B cell (primary cell): ENCODE measurements at regions not wholly inside any gene's neighbourhood (a gene's known extent, or its start where the extent isn't known, plus 50 kb on each side); places are given as distances from the start of the nearest gene placed in this dataset.
A peak's percentile ranks its signal among the peaks of the same experiment; 100 is the strongest.

Experiments used
- ATAC-seq: fragments of 200-7000 bp; cut with Tn5 transposase; one replicate; pipeline ENCODE4 v1.10.0; 2021; ENCODE audit warnings: low read depth, mild to moderate bottlenecking, moderate number of reproducible peaks, moderate library complexity
- CTCF ChIA-PET: fragments of 350-600 bp; sonication (Branson Sonifier 250); formaldehyde crosslinking; loops from one replicate; lab custom pipeline; 2021; ENCODE audit warnings: antibody characterized with exemption, inconsistent platforms; lab: Charles Lee
- POLR2A ChIA-PET: fragments of 350-600 bp; sonication (Branson Sonifier 250); formaldehyde crosslinking; loops from one replicate; lab custom pipeline; 2021; ENCODE audit warnings: antibody characterized with exemption; lab: Charles Lee
- DNase-seq: peaks from one replicate; pipeline ENCODE4 v3.0.0; 2013
- H2AFZ ChIP-seq: 2 replicates; pipeline ENCODE4 v1.6.1; 2012; ENCODE audit warnings: mild to moderate bottlenecking, low read depth, low read length; ENCODE audit not compliant: insufficient read depth, poor library complexity, severe bottlenecking
- H3K27ac ChIP-seq, 2 donors: 1 replicate in 1 of 2; 2 replicates in 1 of 2; pipeline ENCODE4 v1.5.1; 2012 to 2013; ENCODE audit warnings: low read length in 2 of 2, mild to moderate bottlenecking in 2 of 2, moderate library complexity in 1 of 2
- H3K27me3 ChIP-seq, 4 experiments: fragments of 200-600 bp in 1 of 4; sonication (generic) in 1 of 4; replicated peaks in 1 of 4; 1 replicate in 2 of 4; 2 replicates in 2 of 4; pipeline versions ENCODE4 v1.6.1 to v1.7.0; 2013 to 2016; ENCODE audit warnings: low read length in 3 of 4, mild to moderate bottlenecking in 2 of 4, mixed read lengths in 1 of 4, moderate library complexity in 1 of 4; ENCODE audit not compliant: insufficient read depth in 4 of 4, control insufficient read depth in 3 of 4; ENCODE audit errors: control extremely low read depth in 1 of 4
- H3K36me3 ChIP-seq, 2 experiments: replicated peaks in 1 of 2; 1 replicate in 1 of 2; 2 replicates in 1 of 2; pipeline versions ENCODE4 v1.6.1 to v1.7.1; 2013; ENCODE audit warnings: low read length in 1 of 2; ENCODE audit not compliant: insufficient read depth in 2 of 2, control insufficient read depth in 1 of 2; ENCODE audit errors: control extremely low read depth in 1 of 2, extremely low read depth in 1 of 2
- H3K4me1 ChIP-seq, 2 donors: fragments of 200-600 bp in 1 of 2; sonication (generic) in 1 of 2; 1 replicate in 1 of 2; 2 replicates in 1 of 2; pipeline versions ENCODE4 v1.5.1 to v1.6.1; 2013 to 2017; ENCODE audit warnings: low read length in 2 of 2; ENCODE audit not compliant: control insufficient read depth in 2 of 2, insufficient read depth in 2 of 2
- H3K4me2 ChIP-seq: replicated peaks from 2 replicates; pipeline ENCODE3; 2012; ENCODE audit warnings: mild to moderate bottlenecking, low read depth, low read length; ENCODE audit not compliant: poor library complexity, severe bottlenecking
- H3K4me3 ChIP-seq, 5 experiments: fragments of 200-600 bp in 1 of 5; sonication (generic) in 1 of 5; 1 replicate in 3 of 5; 2 replicates in 2 of 5; pipeline versions ENCODE4 v1.5.1 to v1.7.0; 2011 to 2016; ENCODE audit warnings: low read length in 4 of 5, mild to moderate bottlenecking in 4 of 5, low read depth in 2 of 5, control low read depth in 1 of 5, moderate library complexity in 1 of 5; ENCODE audit not compliant: insufficient read depth in 1 of 5; ENCODE audit errors: control extremely low read depth in 1 of 5, extremely low read depth in 1 of 5
- H3K79me2 ChIP-seq: fragments of 200-600 bp; sonication (generic); one replicate; pipeline ENCODE4 v1.6.0; 2016; ENCODE audit warnings: low read length; ENCODE audit not compliant: control insufficient read depth, insufficient read depth
- H3K9ac ChIP-seq: fragments of 200-600 bp; sonication (generic); 2 replicates; pipeline ENCODE4 v1.6.1; 2017; ENCODE audit warnings: mild to moderate bottlenecking, low read length, moderate library complexity
- H3K9me3 ChIP-seq, 3 donors: one replicate each; pipeline versions ENCODE4 v1.6.1 to v1.7.1; 2013; ENCODE audit warnings: low read length in 2 of 3; ENCODE audit not compliant: control insufficient read depth in 2 of 3, insufficient read depth in 1 of 3; ENCODE audit errors: control extremely low read depth in 1 of 3
- H4K20me1 ChIP-seq: 2 replicates; pipeline ENCODE4 v1.6.0; 2012; ENCODE audit warnings: mild to moderate bottlenecking, low read length; ENCODE audit not compliant: insufficient read depth, control insufficient read depth, poor library complexity, severe bottlenecking
- H3K27ac Mint-ChIP-seq: one replicate; pipeline ENCODE4 v1.8.0; 2021; ENCODE audit warnings: mixed read lengths
- H3K27me3 Mint-ChIP-seq: one replicate; pipeline ENCODE4 v1.8.0; 2021; ENCODE audit warnings: mixed read lengths
- H3K4me1 Mint-ChIP-seq: one replicate; pipeline ENCODE4 v1.8.0; 2021; ENCODE audit warnings: mixed read lengths
- H3K4me3 Mint-ChIP-seq: one replicate; pipeline ENCODE4 v1.8.0; 2021; ENCODE audit warnings: mixed read lengths
- H3K9me3 Mint-ChIP-seq: one replicate; pipeline ENCODE4 v1.8.0; 2022; ENCODE audit warnings: mixed read lengths; ENCODE audit not compliant: insufficient read depth
- CTCF ChIP-seq: fragments of 200-600 bp; IDR thresholded peaks from one replicate; pipeline ENCODE4 v1.8.0; 2022; ENCODE audit warnings: antibody characterized with exemption, mild to moderate bottlenecking
- EZH2 ChIP-seq: IDR thresholded peaks from 2 replicates; pipeline ENCODE4 v1.6.1; 2012; ENCODE audit warnings: borderline replicate concordance, low read depth, mild to moderate bottlenecking, moderate library complexity, low read length; ENCODE audit not compliant: insufficient read depth, poor library complexity, severe bottlenecking
- WGBS: methylation state at CpG from one replicate; pipeline ENCODE4 v1.1.5; 2013; ENCODE audit warnings: missing lambda C conversion rate; ENCODE audit not compliant: insufficient coverage; 5-methylcytosine and 5-hydroxymethylcytosine counted together
- intact Hi-C: fragments of 100-400 bp; cut with micrococcal nuclease; formaldehyde crosslinking; loops from one replicate; pipeline ENCODE4 v1.10.0; 2022

GRCh38 chr3:72169120-72169519 is 384.2 kb upstream of the PROK2 start:
- ATAC-seq (no peak), DNase-seq (no peak)
- Histone ChIP-seq H3K9me3 (no peaks in the 10 kb centered on the region), H3K27me3 (peaks cover 0 to 5% (median 1%) of the 10 kb centered on the region in 4 experiments), H3K4me1 (peaks cover 27 to 38% of the 10 kb centered on the region in 2 donors), H3K4me2 (no peak overlapping the region), H3K79me2 (no peaks in the 10 kb centered on the region), H4K20me1 (no peaks in the 10 kb centered on the region), H3K4me3 (no peak overlapping the region), H3K27ac (no peak overlapping the region), H2AFZ (no peak overlapping the region), H3K36me3 (no peaks in the 10 kb centered on the region), H3K9ac (no peak overlapping the region)
- Mint-ChIP-seq H3K27ac (no peak overlapping the region), H3K9me3 (no peaks in the 10 kb centered on the region), H3K27me3 (peaks cover 30% of the 10 kb centered on the region), H3K4me3 (no peak overlapping the region), H3K4me1 (peaks cover 45% of the 10 kb centered on the region)
- no peak for TF ChIP-seq CTCF
- no peak for TF ChIP-seq EZH2
- ChIA-PET CTCF (no interaction called here), POLR2A (interaction anchor here (1.1 kb wide), 1 partner anchor 15 kb away, joined by 7 read pairs; no protein-coding TSS in a partner anchor)
- intact Hi-C loops = loop anchor here (10.0 kb wide), 1 partner anchor 586 kb away; no protein-coding TSS in a partner anchor

GRCh38 chr3:72165808-72166207 is 380.9 kb upstream of the PROK2 start:
- ChIA-PET CTCF (no interaction called here), POLR2A (no interaction called here)

More at GRCh38 chr3:72165808-72166207, 380.9 kb upstream of the PROK2 start:
- Histone ChIP-seq H4K20me1 (no peaks in the 10 kb centered on the region), H3K4me2 (peak overlapping the region; percentile 76), H3K9me3 (peaks cover 0 to 3% (median 0%) of the 10 kb centered on the region in 3 donors), H3K27me3 (peaks cover 0 to 2% (median 0%) of the 10 kb centered on the region in 4 experiments), H3K79me2 (no peaks in the 10 kb centered on the region), H3K4me1 (peaks cover 48 to 55% of the 10 kb centered on the region in 2 donors), H3K27ac (no peak overlapping the region), H3K4me3 (no peak overlapping the region), H2AFZ (no peak overlapping the region), H3K9ac (no peak overlapping the region), H3K36me3 (no peaks in the 10 kb centered on the region)
- Mint-ChIP-seq H3K9me3 (no peaks in the 10 kb centered on the region), H3K27ac (no peak overlapping the region), H3K27me3 (peaks cover 12% of the 10 kb centered on the region), H3K4me3 (peak overlapping the region; percentile 58), H3K4me1 (peaks cover 56% of the 10 kb centered on the region)
- no CpG with 5 or more reads among the region's 1 CpG for whole genome bisulfite sequencing
- TF ChIP-seq EZH2 (no peak), CTCF (no peak)
- no peak for DNase-seq
- intact Hi-C loops = loop anchor here (2.0 to 10.0 kb wide), 2 partner anchors 109 to 589 kb away; no protein-coding TSS in a partner anchor
- no peak for ATAC-seq
